Inflammatory macrophage treated with lipopolysaccharide for 4 hours (primary cell): ENCODE measurements at regions not wholly inside any gene's neighbourhood (a gene's known extent, or its start where the extent isn't known, plus 50 kb on each side); places are given as distances from the start of the nearest gene placed in this dataset.
A peak's percentile ranks its signal among the peaks of the same experiment; 100 is the strongest.
"Not testable (repeated sequence)": the region's sequence is repeated elsewhere in the genome, so short reads cannot be mapped to it uniquely, and the experiment has no call there.

Experiments used
- DNase-seq: peaks from one replicate; pipeline ENCODE4 v3.0.0-alpha.2; 2020

- no peak for DNase-seq
These were observed 161.7 kb upstream of the CDH5 start for GRCh38 chr16:66204756-66205155.

- no peak for DNase-seq
These were observed 163.0 kb upstream of the CDH5 start for GRCh38 chr16:66203476-66203875.

GRCh38 chr16:66199189-66199588 is 167.3 kb upstream of the CDH5 start:
- peak; percentile 36 for DNase-seq

GRCh38 chr16:66198641-66199040 is 167.8 kb upstream of the CDH5 start:
- DNase-seq: no peak

DNA sequence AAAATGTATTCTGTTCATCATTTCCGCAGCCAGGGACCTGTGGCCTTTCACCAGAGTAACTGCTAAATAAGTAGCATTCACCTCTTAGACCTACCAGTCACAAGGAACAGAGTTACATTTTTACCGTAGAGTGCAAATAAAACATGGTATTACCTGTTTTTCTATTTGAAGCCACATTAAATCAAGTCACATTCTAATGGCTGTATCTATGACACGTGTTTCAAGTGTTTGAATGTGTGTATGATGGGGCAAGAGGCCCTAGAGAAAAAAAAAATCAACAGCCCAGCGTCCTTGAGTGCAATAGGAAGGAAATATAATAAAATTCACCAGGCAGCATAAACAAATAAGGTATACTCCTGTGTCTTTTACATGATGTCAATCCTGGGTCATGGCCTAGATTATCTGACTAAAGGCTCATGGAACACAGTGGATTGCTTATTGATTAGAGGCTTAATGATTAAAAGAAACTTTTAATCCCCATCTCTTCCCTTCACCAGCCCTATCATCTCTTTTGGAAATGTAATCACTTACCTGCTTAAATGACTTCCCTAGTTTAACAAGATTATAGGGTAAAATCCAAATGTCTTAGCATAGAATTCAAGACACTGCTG is 168.7 kb upstream of the CDH5 start:
- DNase-seq: no peak

DNA sequence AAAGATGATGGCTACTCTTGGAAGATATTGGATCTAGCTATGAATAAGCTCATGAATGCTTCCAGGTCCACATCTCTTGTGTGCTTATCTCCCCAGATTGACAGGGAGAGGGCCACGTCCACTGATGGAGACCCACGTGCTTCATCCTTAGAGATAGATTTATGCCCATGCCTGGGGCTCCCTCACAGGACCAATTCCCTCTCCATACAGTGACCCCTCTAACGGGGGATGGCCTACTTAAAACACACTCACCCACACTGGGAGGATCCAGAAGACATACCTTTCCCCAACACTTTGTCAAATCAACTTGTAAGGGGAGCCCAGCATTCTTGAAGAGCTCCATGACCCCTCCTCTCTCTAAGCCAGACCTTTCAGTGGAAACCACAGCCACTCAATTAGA is 169.7 kb upstream of the CDH5 start:
- no peak for DNase-seq

DNA sequence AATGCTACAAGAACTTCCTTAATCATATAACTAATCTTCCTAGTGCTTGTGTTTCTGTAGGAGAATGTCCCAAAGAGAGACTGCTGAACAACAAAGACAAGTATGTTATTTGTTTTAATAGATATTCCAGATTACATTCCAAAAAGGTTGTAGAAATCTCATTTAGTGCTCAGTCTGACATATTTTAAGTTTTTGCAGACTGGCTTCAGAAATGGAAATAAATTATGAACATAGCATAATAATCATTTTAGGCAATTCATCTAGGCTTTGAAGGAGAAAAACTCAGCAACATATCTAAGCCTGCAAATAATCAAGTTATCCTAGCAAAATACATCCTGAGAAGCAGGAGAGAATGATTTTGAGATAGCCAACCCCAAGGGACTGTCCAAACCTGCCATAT is 171.6 kb upstream of the CDH5 start:
- DNase-seq: no peak

- no peak for DNase-seq
These were observed 172.8 kb upstream of the CDH5 start for GRCh38 chr16:66193543-66194229.

DNA sequence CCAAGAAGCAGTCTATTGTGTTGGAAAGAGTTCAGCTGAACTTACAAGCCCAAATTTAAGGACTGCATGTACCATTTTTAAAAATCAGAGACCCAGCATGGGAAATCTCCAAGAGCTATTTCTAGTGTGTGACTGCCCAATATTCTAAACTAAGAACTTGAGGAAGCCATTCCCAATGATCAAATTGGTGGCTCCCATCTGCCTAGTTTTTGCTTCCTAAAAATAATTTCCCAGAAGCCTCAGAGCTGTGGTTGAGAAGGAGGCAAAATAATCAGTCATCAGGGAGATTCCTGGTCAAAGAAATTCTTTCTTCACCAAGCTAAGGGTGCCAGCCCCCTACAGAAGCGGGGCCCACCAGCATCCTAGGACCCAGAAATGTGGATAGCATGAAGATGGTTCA is 176.1 kb upstream of the CDH5 start:
- DNase-seq: no peak

DNA sequence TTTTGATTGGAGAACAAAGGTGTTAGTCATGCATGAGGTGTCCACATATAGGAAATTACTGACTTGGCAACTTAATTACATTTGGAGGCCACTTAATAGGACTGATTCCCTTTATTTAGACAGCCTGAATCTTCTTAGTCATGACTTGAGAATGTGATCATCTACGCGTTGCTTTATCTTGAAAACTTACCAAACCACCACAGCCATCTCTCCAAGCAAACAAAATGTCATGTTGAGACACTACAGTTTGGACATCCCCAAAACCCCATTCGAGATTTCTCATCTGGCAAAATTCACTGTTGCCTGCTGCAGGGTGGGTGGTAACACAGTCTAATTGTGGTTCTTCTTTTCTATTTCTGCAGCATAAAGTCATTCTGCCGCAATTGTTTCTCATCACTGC is 176.5 kb upstream of the CDH5 start:
- peak; percentile 52 for DNase-seq

DNA sequence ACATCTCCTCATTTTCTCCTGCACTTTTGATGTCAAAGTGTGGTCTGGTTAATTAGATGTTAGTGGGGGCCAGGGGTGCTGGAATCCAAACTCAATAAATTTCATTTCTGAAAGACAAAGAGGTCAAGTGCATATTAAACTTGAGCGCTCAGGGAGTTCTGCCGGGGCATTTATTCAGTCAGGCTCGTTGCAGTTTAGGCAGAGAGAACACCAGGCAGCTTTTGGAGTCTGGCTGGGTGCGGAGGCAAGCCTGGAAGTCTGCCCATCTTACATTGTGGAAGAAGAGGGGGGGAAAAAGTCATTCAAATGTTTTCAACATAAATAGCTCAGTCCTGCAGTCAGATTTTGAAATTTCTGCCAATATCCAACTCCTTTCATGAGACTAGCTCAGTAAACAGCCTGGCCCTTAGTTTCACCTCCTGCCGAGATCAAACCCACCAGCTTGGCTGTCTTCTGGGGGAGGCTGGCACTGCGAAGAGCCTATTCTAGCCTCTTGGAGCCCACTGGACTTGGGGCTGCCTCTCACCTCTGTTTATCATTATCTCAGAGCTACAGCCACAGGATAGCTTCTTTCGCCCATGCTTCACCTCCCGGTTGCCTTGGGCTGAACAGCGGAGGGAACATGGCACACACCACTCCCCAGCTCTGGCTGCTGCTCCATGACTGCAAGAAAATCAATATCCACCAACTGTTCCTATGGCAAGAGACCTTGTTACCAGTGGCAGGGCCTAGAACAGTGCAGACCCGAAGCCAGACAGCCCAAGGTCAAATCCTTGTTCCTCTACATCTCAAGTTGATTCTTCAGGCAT is 177.4 kb upstream of the CDH5 start:
- DNase-seq: no peak

DNA sequence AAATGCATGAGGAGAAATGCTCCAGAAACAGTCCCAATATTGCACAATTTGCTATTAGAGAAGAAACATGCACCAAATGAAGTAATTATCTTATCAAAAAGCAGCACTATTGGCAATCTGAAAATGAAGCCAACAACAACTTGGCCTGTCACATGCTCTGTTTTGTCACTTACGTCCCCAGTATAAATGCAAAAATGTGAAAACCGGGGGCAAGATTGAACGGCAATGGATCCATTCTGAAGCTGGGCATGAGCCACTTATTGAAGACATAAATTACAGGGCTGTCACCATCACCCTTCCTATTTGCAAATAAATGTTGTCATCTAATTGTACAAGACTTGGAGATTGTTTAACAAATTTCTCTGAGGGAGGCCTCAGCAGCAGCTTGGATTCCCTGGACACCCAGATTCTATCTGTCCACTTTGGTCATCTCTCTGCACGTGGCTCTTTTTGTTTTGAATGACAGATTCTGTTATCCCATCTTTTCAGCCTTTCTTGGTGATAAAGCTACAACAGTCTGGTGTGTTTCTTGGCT is 180.2 kb upstream of the CDH5 start:
- no peak for DNase-seq

DNA sequence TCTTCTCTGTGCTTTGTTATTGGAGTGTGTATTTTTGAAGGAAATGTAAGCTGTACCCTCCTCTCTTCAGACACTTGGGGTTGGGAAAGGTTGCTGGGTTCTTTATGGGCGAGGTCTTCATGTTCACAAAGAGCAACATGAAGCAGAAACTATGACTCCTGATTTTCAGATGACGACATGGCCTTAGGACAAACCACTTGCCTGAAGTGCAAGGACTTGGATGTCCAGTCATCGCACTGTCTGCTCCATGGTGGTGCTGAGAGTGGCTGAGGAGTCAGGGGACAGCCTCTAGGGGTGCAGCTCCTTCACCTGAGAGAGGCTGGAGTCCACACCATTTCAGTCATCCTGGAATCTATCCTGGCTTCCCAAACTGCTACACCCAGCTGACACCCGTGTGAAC is 183.9 kb upstream of the CDH5 start:
- no peak for DNase-seq

- DNase-seq: no peak
These were observed 189.8 kb upstream of the CDH5 start for GRCh38 chr16:66176731-66177130.

GRCh38 chr16:66176111-66176510 is 190.4 kb upstream of the CDH5 start:
- DNase-seq: no peak

DNA sequence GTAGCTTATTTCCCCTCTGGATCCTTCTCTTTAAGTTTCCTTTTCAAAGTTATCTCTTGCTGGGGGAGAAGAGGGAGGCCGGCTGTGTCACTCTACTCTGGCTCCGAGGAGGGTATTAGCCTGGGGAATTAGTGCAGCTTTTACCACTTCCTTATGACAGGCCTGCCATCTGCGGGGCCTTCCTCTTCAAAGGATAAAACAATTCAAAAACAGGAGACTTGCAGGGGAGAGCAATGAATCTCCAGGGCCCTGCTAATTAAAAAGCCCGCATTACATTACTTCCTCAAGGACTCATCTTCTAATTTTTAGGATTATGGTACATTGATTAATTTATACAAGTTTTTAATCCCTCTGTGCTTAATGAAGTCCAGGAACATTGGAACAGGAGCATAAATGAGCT is 190.9 kb upstream of the CDH5 start:
- DNase-seq: no peak

GRCh38 chr16:66175058-66175457 is 191.4 kb upstream of the CDH5 start:
- DNase-seq: no peak

- DNase-seq: not testable (repeated sequence)
These were observed 192.7 kb upstream of the CDH5 start for GRCh38 chr16:66173796-66174195.

- DNase-seq: not testable (repeated sequence)
These were observed 193.3 kb upstream of the CDH5 start for GRCh38 chr16:66173181-66173580.

GRCh38 chr16:66172463-66172862 is 194.0 kb upstream of the CDH5 start:
- DNase-seq: no peak

GRCh38 chr16:66171578-66171977 is 194.9 kb upstream of the CDH5 start:
- DNase-seq: no peak

- no peak for DNase-seq
These were observed 195.5 kb upstream of the CDH5 start for GRCh38 chr16:66170989-66171388.

DNA sequence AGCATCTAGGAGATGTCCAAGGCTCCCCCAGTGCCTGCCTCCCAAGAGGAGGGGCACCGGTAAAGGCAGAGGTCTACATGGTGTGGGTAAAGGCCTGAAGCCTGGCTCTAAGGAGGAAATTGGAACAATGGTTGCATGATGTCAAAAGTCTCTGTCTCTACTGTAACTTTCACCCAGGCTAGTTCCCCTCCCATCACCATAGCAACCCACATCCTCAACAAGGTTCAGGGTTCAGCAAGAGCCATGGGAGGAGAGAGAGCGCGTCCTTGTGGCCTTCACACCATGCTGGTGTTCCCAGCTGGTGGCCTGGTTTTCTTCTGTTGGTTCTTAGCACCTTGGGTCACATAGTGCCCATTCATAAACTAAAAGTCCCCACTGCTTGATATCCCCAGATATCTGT is 196.7 kb upstream of the CDH5 start:
- no peak for DNase-seq

- DNase-seq: no peak
These were observed 197.7 kb upstream of the CDH5 start for GRCh38 chr16:66168777-66169176.
